OCI-LY1 (cell line): ENCODE measurements at regions not wholly inside any gene's neighbourhood (a gene's known extent, or its start where the extent isn't known, plus 50 kb on each side); places are given as distances from the start of the nearest gene placed in this dataset.

ENCODE experiments used
- H2AFZ ChIP-seq: fragments of 200-600 bp; sonication (generic), shearing (Covaris generic); 2 replicates; pipeline ENCODE4 v1.6.0; 2014; ENCODE audit warnings: antibody characterized with exemption, mild to moderate bottlenecking, low read length
- H3F3A ChIP-seq: fragments of 200-600 bp; sonication (generic), shearing (Covaris generic); 2 replicates; pipeline ENCODE4 v1.6.0; 2014; ENCODE audit warnings: mild to moderate bottlenecking, antibody characterized with exemption, low read length, moderate library complexity; ENCODE audit not compliant: insufficient read depth
- H3K27ac ChIP-seq: fragments of 200-600 bp; sonication (generic); 2 replicates; pipeline ENCODE4 v1.5.1; 2014; ENCODE audit warnings: low read length, mixed run types, mild to moderate bottlenecking, low read depth; ENCODE audit not compliant: poor library complexity, severe bottlenecking
- H3K27me3 ChIP-seq: fragments of 200-600 bp; sonication (generic); 2 replicates; pipeline ENCODE4 v1.6.0; 2014; ENCODE audit warnings: antibody characterized with exemption, mild to moderate bottlenecking, low read length, moderate library complexity; ENCODE audit not compliant: insufficient read depth
- H3K36me3 ChIP-seq: fragments of 200-600 bp; sonication (generic); 2 replicates; pipeline ENCODE4 v1.6.1; 2014; ENCODE audit warnings: mild to moderate bottlenecking, antibody characterized with exemption, low read length, moderate library complexity, mixed read lengths; ENCODE audit not compliant: insufficient read depth
- H3K4me1 ChIP-seq: fragments of 200-600 bp; sonication (generic); 2 replicates; pipeline ENCODE4 v1.5.1; 2014; ENCODE audit warnings: mild to moderate bottlenecking, low read length, moderate library complexity; ENCODE audit not compliant: insufficient read depth, severe bottlenecking
- H3K4me2 ChIP-seq: fragments of 200-600 bp; sonication (generic), shearing (Covaris generic); 2 replicates; pipeline ENCODE4 v1.6.1; 2014; ENCODE audit warnings: low read length
- H3K4me3 ChIP-seq: fragments of 200-600 bp; sonication (generic); 2 replicates; pipeline ENCODE4 v1.5.1; 2014; ENCODE audit warnings: low read length, low read depth, mild to moderate bottlenecking, mixed read lengths; ENCODE audit not compliant: poor library complexity, severe bottlenecking
- H3K79me2 ChIP-seq: fragments of 200-600 bp; shearing (Covaris generic); 2 replicates; pipeline ENCODE4 v1.6.1; 2016; ENCODE audit warnings: mixed run types, low read length, mixed read lengths; ENCODE audit not compliant: insufficient read depth
- H3K9ac ChIP-seq: fragments of 200-600 bp; sonication (generic), shearing (Covaris generic); 2 replicates; pipeline ENCODE4 v1.6.1; 2014; ENCODE audit warnings: mild to moderate bottlenecking, low read length, mixed read lengths
- H3K9me2 ChIP-seq: fragments of 200-600 bp; sonication (generic), shearing (Covaris generic); 2 replicates; pipeline ENCODE4 v1.6.1; 2014; ENCODE audit warnings: low read depth, mild to moderate bottlenecking, low read length, mixed read lengths
- H3K9me3 ChIP-seq: fragments of 200-600 bp; shearing (Covaris generic); 2 replicates; pipeline ENCODE4 v1.6.1; 2014; ENCODE audit warnings: low read length, mixed read lengths
- H4K20me1 ChIP-seq: fragments of 200-600 bp; sonication (generic), shearing (Covaris generic); 2 replicates; pipeline ENCODE4 v1.6.0; 2016; ENCODE audit warnings: mild to moderate bottlenecking, low read length; ENCODE audit not compliant: insufficient read depth
- CTCF ChIP-seq: fragments of 200-600 bp; sonication (generic), shearing (Covaris generic); IDR thresholded peaks from 2 replicates; pipeline ENCODE4 v1.5.1; 2017; ENCODE audit warnings: mild to moderate bottlenecking, antibody characterized with exemption, low read length, moderate library complexity, mixed read lengths
- EZH2 ChIP-seq: fragments of 200-600 bp; sonication (generic), shearing (Covaris generic); IDR thresholded peaks from 2 replicates; pipeline ENCODE4 v1.8.0; 2017; ENCODE audit warnings: borderline replicate concordance, mixed run types, mild to moderate bottlenecking, antibody characterized with exemption, low read length, moderate library complexity, mixed read lengths

- Histone ChIP-seq H3K9me3 (no peaks in the 10 kb centered on the region), H3K4me1 (no peaks in the 10 kb centered on the region), H2AFZ (no peak overlapping the region), H3K79me2 (no peaks in the 10 kb centered on the region), H3K27me3 (no peaks in the 10 kb centered on the region), H3F3A (no peaks in the 10 kb centered on the region), H3K27ac (no peak overlapping the region), H3K9me2 (no peaks in the 10 kb centered on the region), H4K20me1 (no peaks in the 10 kb centered on the region), H3K4me2 (no peak overlapping the region), H3K9ac (no peak overlapping the region), H3K4me3 (no peak overlapping the region), H3K36me3 (no peaks in the 10 kb centered on the region)
- TF ChIP-seq EZH2 (no peak), CTCF (no peak)
Measured at GRCh38 chr11:11009179-11009578, 151.3 kb upstream of the ZBED5 start.

- Histone ChIP-seq H3F3A (no peaks in the 10 kb centered on the region), H3K36me3 (no peaks in the 10 kb centered on the region), H3K9me3 (no peaks in the 10 kb centered on the region), H3K4me2 (no peak overlapping the region), H3K79me2 (no peaks in the 10 kb centered on the region), H3K27ac (no peak overlapping the region), H2AFZ (no peak overlapping the region), H3K4me3 (no peak overlapping the region), H3K9me2 (no peaks in the 10 kb centered on the region), H3K9ac (no peak overlapping the region), H3K27me3 (no peaks in the 10 kb centered on the region), H4K20me1 (no peaks in the 10 kb centered on the region), H3K4me1 (no peaks in the 10 kb centered on the region)
- TF ChIP-seq EZH2: no peak
- no peak for TF ChIP-seq CTCF
Measured at GRCh38 chr11:11004069-11004468, 146.2 kb upstream of the ZBED5 start.

GRCh38 chr11:11003226-11003625 lies 145.4 kb upstream of the ZBED5 start:
- H3K9me3 ChIP-seq: no peaks in the 10 kb centered on the region
- no peak overlapping the region for H3K4me3 ChIP-seq
- H3F3A ChIP-seq: no peaks in the 10 kb centered on the region
- H3K9ac ChIP-seq: no peak overlapping the region
- H3K4me2 ChIP-seq: no peak overlapping the region
- no peak overlapping the region for H3K27ac ChIP-seq
- TF ChIP-seq CTCF: no peak
- TF ChIP-seq EZH2: no peak
- H3K36me3 ChIP-seq: no peaks in the 10 kb centered on the region
- no peaks in the 10 kb centered on the region for H3K79me2 ChIP-seq
- no peaks in the 10 kb centered on the region for H3K4me1 ChIP-seq
- H3K9me2 ChIP-seq: no peaks in the 10 kb centered on the region
- no peaks in the 10 kb centered on the region for H3K27me3 ChIP-seq
- no peak overlapping the region for H2AFZ ChIP-seq
- no peaks in the 10 kb centered on the region for H4K20me1 ChIP-seq
